WTC11 (cell line): ENCODE measurements at regions not wholly inside any gene's neighbourhood (a gene's known extent, or its start where the extent isn't known, plus 50 kb on each side); places are given as distances from the start of the nearest gene placed in this dataset.

ENCODE experiments used
- ATAC-seq: fragments of 200-7000 bp; cut with Tn5 transposase; 2 replicates; pipeline ENCODE4 v1.10.0; 2021; ENCODE audit warnings: mild to moderate bottlenecking, moderate library complexity
- CTCF ChIA-PET: fragments of 300-600 bp; sonication (Branson Sonifier 250); formaldehyde crosslinking; loops from one replicate; lab custom pipeline; 2021; ENCODE audit warnings: antibody characterized with exemption; lab: Charles Lee
- POLR2A ChIA-PET: fragments of 350-600 bp; sonication (Branson Sonifier 250); formaldehyde crosslinking; loops from one replicate; lab custom pipeline; 2021; ENCODE audit warnings: antibody characterized with exemption; lab: Charles Lee
- DNase-seq: peaks from one replicate; pipeline ENCODE4 v3.0.0; 2021; ENCODE audit warnings: low spot score
- H3K27ac Mint-ChIP-seq: 2 replicates; pipeline ENCODE4 v1.8.0; 2021; ENCODE audit warnings: mixed read lengths
- H3K27me3 Mint-ChIP-seq: 2 replicates; pipeline ENCODE4 v1.8.0; 2021; ENCODE audit warnings: low read depth, mild to moderate bottlenecking, moderate library complexity, mixed read lengths
- H3K36me3 Mint-ChIP-seq: 2 replicates; pipeline ENCODE4 v1.8.0; 2021; ENCODE audit warnings: mixed read lengths
- H3K4me1 Mint-ChIP-seq: 2 replicates; pipeline ENCODE4 v1.8.0; 2022; ENCODE audit warnings: mixed read lengths
- H3K4me3 Mint-ChIP-seq: 2 replicates; pipeline ENCODE4 v1.8.0; 2021; ENCODE audit warnings: mild to moderate bottlenecking, moderate library complexity, mixed read lengths
- H3K9me3 Mint-ChIP-seq: 2 replicates; pipeline ENCODE4 v1.8.0; 2021; ENCODE audit warnings: mixed read lengths
- AFF4 ChIP-seq: sonication (generic); formaldehyde crosslinking; IDR thresholded peaks from 2 replicates; pipeline ENCODE4 v1.8.1; 2023; ENCODE audit warnings: mild to moderate bottlenecking, missing genetic modification reagents, borderline replicate concordance
- ATF6 ChIP-seq: sonication (generic); formaldehyde crosslinking; IDR thresholded peaks from 2 replicates; pipeline ENCODE4 v1.8.1; 2023; ENCODE audit warnings: mild to moderate bottlenecking, missing genetic modification reagents
- CBFB ChIP-seq: sonication (generic); formaldehyde crosslinking; IDR thresholded peaks from 2 replicates; pipeline ENCODE4 v1.8.1; 2022; ENCODE audit warnings: mild to moderate bottlenecking, low read depth, missing genetic modification reagents
- ESRRA ChIP-seq: sonication (generic); formaldehyde crosslinking; IDR thresholded peaks from 2 replicates; pipeline ENCODE4 v1.8.1; 2022; ENCODE audit warnings: mild to moderate bottlenecking, missing genetic modification reagents, borderline replicate concordance
- FOXJ3 ChIP-seq: sonication (generic); formaldehyde crosslinking; IDR thresholded peaks from 2 replicates; pipeline ENCODE4 v1.9.0; 2021; ENCODE audit warnings: missing genetic modification reagents, mild to moderate bottlenecking, borderline replicate concordance
- KAT7 ChIP-seq: sonication (generic); formaldehyde crosslinking; IDR thresholded peaks from 2 replicates; pipeline ENCODE4 v1.8.1; 2023; ENCODE audit warnings: missing genetic modification reagents, mild to moderate bottlenecking, borderline replicate concordance
- MLX ChIP-seq: sonication (generic); formaldehyde crosslinking; IDR thresholded peaks from 2 replicates; pipeline ENCODE4 v1.8.1; 2023; ENCODE audit warnings: mild to moderate bottlenecking, missing genetic modification reagents, moderate library complexity
- NR2C2 ChIP-seq: sonication (generic); formaldehyde crosslinking; IDR thresholded peaks from 2 replicates; pipeline ENCODE4 v1.8.0; 2022; ENCODE audit warnings: mild to moderate bottlenecking, missing genetic modification reagents
- PRRX2 ChIP-seq: fragments of 250-450 bp; sonication (Bioruptor Pico); IDR thresholded peaks from 2 replicates; pipeline ENCODE4 v1.8.0; 2021; ENCODE audit warnings: mild to moderate bottlenecking
- RELA ChIP-seq: sonication (generic); formaldehyde crosslinking; IDR thresholded peaks from 2 replicates; pipeline ENCODE4 v1.8.1; 2022; ENCODE audit warnings: missing genetic modification reagents, mild to moderate bottlenecking, borderline replicate concordance
- SMAD3 ChIP-seq: sonication (generic); formaldehyde crosslinking; IDR thresholded peaks from 2 replicates; pipeline ENCODE4 v1.8.0; 2022; ENCODE audit warnings: missing genetic modification reagents, mild to moderate bottlenecking, borderline replicate concordance
- SMAD4 ChIP-seq: sonication (generic); formaldehyde crosslinking; IDR thresholded peaks from 2 replicates; pipeline ENCODE4 v1.8.0; 2022; ENCODE audit warnings: mild to moderate bottlenecking, missing genetic modification reagents
- USF2 ChIP-seq: sonication (generic); formaldehyde crosslinking; IDR thresholded peaks from 2 replicates; pipeline ENCODE4 v1.8.1; 2023; ENCODE audit warnings: mild to moderate bottlenecking, missing genetic modification reagents, moderate library complexity
- ZBTB21 ChIP-seq: sonication (generic); formaldehyde crosslinking; IDR thresholded peaks from 2 replicates; pipeline ENCODE4 v1.8.1; 2023; ENCODE audit warnings: mild to moderate bottlenecking, missing genetic modification reagents, borderline replicate concordance
- ZNF232 ChIP-seq: sonication (generic); formaldehyde crosslinking; IDR thresholded peaks from 2 replicates; pipeline ENCODE4 v1.8.0; 2022; ENCODE audit warnings: mild to moderate bottlenecking, missing genetic modification reagents
- ZNF532 ChIP-seq: fragments of 250-450 bp; sonication (Bioruptor Pico); IDR thresholded peaks from 2 replicates; pipeline ENCODE4 v1.9.0; 2021; ENCODE audit warnings: mild to moderate bottlenecking, borderline replicate concordance

- CTCF ChIA-PET, result no interaction called here
- POLR2A ChIA-PET, result no interaction called here
- no peak overlapping the region for H3K27ac Mint-ChIP-seq
- peaks cover 20% of the 10 kb centered on the region for H3K4me1 Mint-ChIP-seq
- TF ChIP-seq SMAD4 (CRISPR knock-in tag), result no peak
- no peak for TF ChIP-seq NR2C2 (CRISPR knock-in tag)
- TF ChIP-seq RELA, result no peak
- TF ChIP-seq FOXJ3 (CRISPR knock-in tag), result no peak
- TF ChIP-seq MLX, result no peak
- no peak for TF ChIP-seq ATF6 (CRISPR knock-in tag)
- TF ChIP-seq USF2 (CRISPR knock-in tag), result no peak
- no peak for TF ChIP-seq KAT7 (CRISPR knock-in tag)
- no peak for TF ChIP-seq ZNF532 (CRISPR knock-in tag)
- no peak for TF ChIP-seq ZNF232 (CRISPR knock-in tag)
- TF ChIP-seq ZBTB21 (CRISPR knock-in tag), result no peak
- no peak for TF ChIP-seq SMAD3 (CRISPR knock-in tag)
- TF ChIP-seq AFF4 (CRISPR knock-in tag), result no peak
- no peak for TF ChIP-seq PRRX2 (CRISPR knock-in tag)
- H3K9me3 Mint-ChIP-seq, result peaks cover 5% of the 10 kb centered on the region
- no peaks in the 10 kb centered on the region for H3K36me3 Mint-ChIP-seq
- ATAC-seq (no peak), DNase-seq (no peak)
- no peaks in the 10 kb centered on the region for H3K27me3 Mint-ChIP-seq
- H3K4me3 Mint-ChIP-seq, result no peak overlapping the region
These were observed 239.1 kb upstream of the GADL1 start for GRCh38 chr3:31133541-31133940.

- Mint-ChIP-seq H3K36me3 (no peaks in the 10 kb centered on the region), H3K9me3 (peaks cover 5% of the 10 kb centered on the region), H3K27me3 (no peaks in the 10 kb centered on the region), H3K4me1 (peaks cover 28% of the 10 kb centered on the region), H3K4me3 (no peak overlapping the region), H3K27ac (no peak overlapping the region)
- ATAC-seq (no peak), DNase-seq (no peak)
- ChIA-PET POLR2A (no interaction called here), CTCF (no interaction called here)
- TF ChIP-seq ESRRA (no peak), CBFB (CRISPR knock-in tag) (no peak)
These were observed 241.1 kb upstream of the GADL1 start for GRCh38 chr3:31135546-31135945.
